ENCODE measurements at regions not wholly inside any gene's neighbourhood (a gene's known extent, or its start where the extent isn't known, plus 50 kb on each side); places are given as distances from the start of the nearest gene placed in this dataset.

DNA sequence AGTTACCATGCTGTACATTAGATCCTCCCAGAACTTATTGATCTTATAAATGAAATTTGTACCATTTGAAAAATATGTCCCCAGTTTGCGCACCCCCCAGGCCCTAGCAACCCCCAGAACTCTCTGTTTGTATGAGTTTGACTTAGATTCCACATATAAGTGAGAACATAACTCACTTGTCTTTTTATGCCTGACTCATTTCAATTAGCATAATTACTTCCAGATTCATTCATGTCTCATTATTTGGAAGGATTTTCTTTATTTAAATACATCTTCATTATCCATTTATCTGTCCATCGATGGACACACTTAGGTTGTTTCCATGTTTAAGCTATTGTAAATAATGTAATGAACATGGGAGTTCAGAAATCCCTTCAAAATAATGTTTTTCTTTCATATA is 705.9 kb downstream of the CCDC85A start:
- TF ChIP-seq, protein P1, sequence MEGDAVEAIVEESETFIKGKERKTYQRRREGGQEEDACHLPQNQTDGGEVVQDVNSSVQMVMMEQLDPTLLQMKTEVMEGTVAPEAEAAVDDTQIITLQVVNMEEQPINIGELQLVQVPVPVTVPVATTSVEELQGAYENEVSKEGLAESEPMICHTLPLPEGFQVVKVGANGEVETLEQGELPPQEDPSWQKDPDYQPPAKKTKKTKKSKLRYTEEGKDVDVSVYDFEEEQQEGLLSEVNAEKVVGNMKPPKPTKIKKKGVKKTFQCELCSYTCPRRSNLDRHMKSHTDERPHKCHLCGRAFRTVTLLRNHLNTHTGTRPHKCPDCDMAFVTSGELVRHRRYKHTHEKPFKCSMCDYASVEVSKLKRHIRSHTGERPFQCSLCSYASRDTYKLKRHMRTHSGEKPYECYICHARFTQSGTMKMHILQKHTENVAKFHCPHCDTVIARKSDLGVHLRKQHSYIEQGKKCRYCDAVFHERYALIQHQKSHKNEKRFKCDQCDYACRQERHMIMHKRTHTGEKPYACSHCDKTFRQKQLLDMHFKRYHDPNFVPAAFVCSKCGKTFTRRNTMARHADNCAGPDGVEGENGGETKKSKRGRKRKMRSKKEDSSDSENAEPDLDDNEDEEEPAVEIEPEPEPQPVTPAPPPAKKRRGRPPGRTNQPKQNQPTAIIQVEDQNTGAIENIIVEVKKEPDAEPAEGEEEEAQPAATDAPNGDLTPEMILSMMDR (IDR thresholded peaks at IDR 0.05; ENCODE audit: insufficient read depth, low read length, poor library complexity, severe bottlenecking), result no peak
- TF ChIP-seq EZH2phosphoT487 (conservative IDR thresholded peaks at IDR 0.05; ENCODE audit: low read length), result no peak

All from SU-DHL-6 (cell line).